Mesenchymal stem cell (in vitro differentiated cells and primary cell): ENCODE measurements at regions not wholly inside any gene's neighbourhood (a gene's known extent, or its start where the extent isn't known, plus 50 kb on each side); places are given as distances from the start of the nearest gene placed in this dataset.

Source experiments
- DNase-seq: peaks from one replicate; pipeline ENCODE4 v3.0.0-alpha.2; 2013
- H2AFZ ChIP-seq: one replicate; pipeline ENCODE4 v1.6.1; 2013; ENCODE audit warnings: low read depth, mild to moderate bottlenecking, control low read depth, inconsistent platforms, low read length, moderate library complexity
- H2AK5ac ChIP-seq: 2 replicates; pipeline ENCODE4 v1.6.1; 2013; ENCODE audit warnings: low read length, moderate library complexity, mild to moderate bottlenecking, inconsistent platforms; ENCODE audit not compliant: severe bottlenecking
- H2BK120ac ChIP-seq: one replicate; pipeline ENCODE4 v1.6.1; 2013; ENCODE audit warnings: low read depth, mild to moderate bottlenecking, inconsistent platforms, low read length, moderate library complexity
- H2BK12ac ChIP-seq, 2 experiments: one replicate each; pipeline ENCODE4 v1.6.1; 2013; ENCODE audit warnings: inconsistent platforms in 2 of 2, low read length in 2 of 2, mild to moderate bottlenecking in 2 of 2, moderate library complexity in 2 of 2, control low read depth in 1 of 2
- H2BK15ac ChIP-seq: one replicate; pipeline ENCODE4 v1.6.1; 2013; ENCODE audit warnings: mild to moderate bottlenecking, low read depth, inconsistent platforms; ENCODE audit not compliant: poor library complexity, severe bottlenecking
- H2BK5ac ChIP-seq: 2 replicates; pipeline ENCODE4 v1.6.1; 2013; ENCODE audit warnings: low read depth, mild to moderate bottlenecking, low read length, control low read depth, inconsistent platforms; ENCODE audit not compliant: poor library complexity, severe bottlenecking
- H3K14ac ChIP-seq, 2 experiments: one replicate each; pipeline ENCODE4 v1.6.1; 2013; ENCODE audit warnings: inconsistent platforms in 2 of 2, low read length in 2 of 2, control low read depth in 1 of 2, mild to moderate bottlenecking in 1 of 2, moderate library complexity in 1 of 2
- H3K18ac ChIP-seq, 2 experiments: one replicate each; pipeline ENCODE4 v1.6.1; 2013; ENCODE audit warnings: inconsistent platforms in 2 of 2, low read length in 2 of 2, control low read depth in 1 of 2, low read depth in 1 of 2, mild to moderate bottlenecking in 1 of 2
- H3K23ac ChIP-seq, 2 experiments: one replicate each; pipeline ENCODE4 v1.6.1; 2013; ENCODE audit warnings: inconsistent platforms in 2 of 2, low read length in 2 of 2, mild to moderate bottlenecking in 2 of 2, moderate library complexity in 2 of 2, control low read depth in 1 of 2
- H3K27ac ChIP-seq: 2 replicates; pipeline ENCODE4 v1.5.1; 2013; ENCODE audit warnings: mild to moderate bottlenecking, moderate library complexity, low read length, control low read depth, inconsistent platforms; ENCODE audit not compliant: poor library complexity, severe bottlenecking
- H3K27me3 ChIP-seq, 2 experiments: 2 replicates each; pipeline versions ENCODE4 v1.6.1 to v1.7.0; 2013; ENCODE audit warnings: low read length in 2 of 2, mild to moderate bottlenecking in 2 of 2, moderate library complexity in 2 of 2, control low read depth in 1 of 2, inconsistent platforms in 1 of 2; ENCODE audit not compliant: control insufficient read depth in 1 of 2, insufficient read depth in 1 of 2
- H3K36me3 ChIP-seq, 2 experiments: 2 replicates each; pipeline versions ENCODE4 v1.6.1 to v1.7.0; 2013; ENCODE audit warnings: low read length in 2 of 2, control low read depth in 1 of 2, inconsistent platforms in 1 of 2, low read depth in 1 of 2, mild to moderate bottlenecking in 1 of 2; ENCODE audit not compliant: insufficient read depth in 2 of 2, control insufficient read depth in 1 of 2
- H3K4ac ChIP-seq, 2 experiments: one replicate each; pipeline ENCODE4 v1.6.1; 2013; ENCODE audit warnings: inconsistent platforms in 2 of 2, low read length in 2 of 2, mild to moderate bottlenecking in 2 of 2, moderate library complexity in 2 of 2, control low read depth in 1 of 2, low read depth in 1 of 2
- H3K4me1 ChIP-seq: 2 replicates; pipeline ENCODE4 v1.6.1; 2013; ENCODE audit warnings: low read depth, low read length, control low read depth; ENCODE audit not compliant: control insufficient read depth, insufficient read depth
- H3K4me2 ChIP-seq: 2 replicates; pipeline ENCODE4 v1.6.1; 2013; ENCODE audit warnings: low read length, mild to moderate bottlenecking, inconsistent platforms; ENCODE audit not compliant: poor library complexity, severe bottlenecking
- H3K4me3 ChIP-seq, 2 experiments: 2 replicates each; pipeline versions ENCODE4 v1.5.1 to v1.7.0; 2013; ENCODE audit warnings: low read length in 2 of 2, mild to moderate bottlenecking in 2 of 2, control low read depth in 1 of 2, low read depth in 1 of 2; ENCODE audit not compliant: insufficient read depth in 1 of 2
- H3K79me1 ChIP-seq: replicated peaks from 2 replicates; pipeline ENCODE4 v1.6.1; 2013; ENCODE audit warnings: mild to moderate bottlenecking, control low read depth, low read length, inconsistent platforms; ENCODE audit not compliant: poor library complexity, severe bottlenecking
- H3K9ac ChIP-seq: 2 replicates; pipeline ENCODE4 v1.7.0; 2013; ENCODE audit warnings: mild to moderate bottlenecking, low read length, moderate library complexity
- H3K9me3 ChIP-seq: 2 replicates; pipeline ENCODE4 v1.7.0; 2013; ENCODE audit warnings: mild to moderate bottlenecking, low read length; ENCODE audit not compliant: control insufficient read depth
- H4K8ac ChIP-seq: one replicate; pipeline ENCODE4 v1.6.1; 2013; ENCODE audit warnings: inconsistent platforms, mild to moderate bottlenecking, low read length, moderate library complexity
- H4K91ac ChIP-seq: one replicate; pipeline ENCODE4 v1.6.1; 2013; ENCODE audit warnings: mild to moderate bottlenecking, low read length, inconsistent platforms
- WGBS: methylation state at CpG from one replicate; pipeline ENCODE4 v1.1.7; 2013; ENCODE audit warnings: mixed read lengths; 5-methylcytosine and 5-hydroxymethylcytosine counted together

DNA sequence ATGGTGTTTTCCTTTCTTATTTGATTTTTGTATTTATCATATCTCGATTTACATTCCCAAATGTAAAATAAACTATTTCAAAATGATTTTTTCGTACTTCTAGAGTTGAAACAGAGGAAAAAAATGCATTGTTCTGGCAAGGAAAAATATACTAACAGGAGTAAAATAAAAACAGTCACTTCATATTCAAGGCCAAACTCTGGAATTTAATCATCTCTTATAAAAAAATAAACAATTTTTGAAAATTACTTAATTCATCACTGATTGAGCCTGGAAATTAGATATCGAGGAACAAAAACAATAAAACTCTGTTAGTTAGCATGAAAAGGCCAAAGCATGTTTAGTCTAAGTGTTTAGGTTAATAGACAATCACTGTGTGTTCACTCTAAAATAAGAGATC is 61.1 kb upstream of the PALM2AKAP2 start:
- no peak overlapping the region for H2BK12ac ChIP-seq
- H4K8ac ChIP-seq = no peak overlapping the region
- H3K27ac ChIP-seq = no peak overlapping the region
- no peak overlapping the region for H2BK15ac ChIP-seq
- no peak for DNase-seq
- H3K4ac ChIP-seq = no peak overlapping the region
- 95% methylated on average over 1 of the region's 3 CpGs for WGBS
- no peak overlapping the region for H3K18ac ChIP-seq
- no peak overlapping the region for H3K4me3 ChIP-seq
- no peak overlapping the region for H4K91ac ChIP-seq
- no peak overlapping the region for H2AK5ac ChIP-seq
- H3K79me1 ChIP-seq = no peaks in the 10 kb centered on the region
- no peak overlapping the region for H3K9ac ChIP-seq
- no peaks in the 10 kb centered on the region for H3K4me1 ChIP-seq
- no peaks in the 10 kb centered on the region for H3K9me3 ChIP-seq
- H3K23ac ChIP-seq = no peak overlapping the region
- no peaks in the 10 kb centered on the region for H3K36me3 ChIP-seq
- H3K4me2 ChIP-seq = no peak overlapping the region
- H3K14ac ChIP-seq = no peak overlapping the region
- H2BK120ac ChIP-seq = no peak overlapping the region
- H2AFZ ChIP-seq = no peak overlapping the region
- H3K27me3 ChIP-seq = peaks cover 4 to 16% of the 10 kb centered on the region in 2 experiments
- no peak overlapping the region for H2BK5ac ChIP-seq

DNA sequence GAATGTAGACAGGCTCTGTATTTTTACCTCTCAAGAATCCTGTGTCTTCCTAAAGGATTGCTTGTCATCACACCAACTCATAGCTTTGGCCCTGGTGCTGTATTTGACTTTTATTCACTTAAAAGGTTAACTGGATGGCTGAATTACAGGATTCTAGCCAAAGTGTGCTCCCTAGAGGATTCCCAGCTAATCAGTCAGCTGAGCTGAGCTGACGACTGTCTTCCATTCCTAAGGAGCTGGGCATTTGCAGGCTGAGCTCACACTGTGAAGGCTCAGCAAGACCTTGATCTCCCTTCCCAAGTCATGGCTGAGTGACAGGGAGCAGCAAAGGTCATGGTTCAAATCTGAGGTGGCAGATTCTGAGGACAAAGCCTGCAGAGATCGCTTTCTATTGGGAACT is 59.0 kb upstream of the PALM2AKAP2 start:
- Histone ChIP-seq H2BK15ac (no peak overlapping the region), H3K4me1 (no peaks in the 10 kb centered on the region), H3K9ac (no peak overlapping the region), H3K36me3 (no peaks in the 10 kb centered on the region), H3K23ac (no peak overlapping the region), H3K9me3 (no peaks in the 10 kb centered on the region), H3K4ac (no peak overlapping the region), H4K8ac (no peak overlapping the region), H2BK5ac (no peak overlapping the region), H3K27ac (no peak overlapping the region), H3K18ac (no peak overlapping the region), H2BK120ac (no peak overlapping the region), H3K27me3 (peaks cover 3% of the 10 kb centered on the region in 2 experiments), H3K4me3 (no peak overlapping the region), H4K91ac (no peak overlapping the region), H3K14ac (no peak overlapping the region), H2AK5ac (no peak overlapping the region), H2AFZ (no peak overlapping the region), H3K79me1 (no peaks in the 10 kb centered on the region), H3K4me2 (no peak overlapping the region), H2BK12ac (no peak overlapping the region)
- no peak for DNase-seq
- WGBS = 60% methylated on average over 2 of the region's 2 CpGs

DNA sequence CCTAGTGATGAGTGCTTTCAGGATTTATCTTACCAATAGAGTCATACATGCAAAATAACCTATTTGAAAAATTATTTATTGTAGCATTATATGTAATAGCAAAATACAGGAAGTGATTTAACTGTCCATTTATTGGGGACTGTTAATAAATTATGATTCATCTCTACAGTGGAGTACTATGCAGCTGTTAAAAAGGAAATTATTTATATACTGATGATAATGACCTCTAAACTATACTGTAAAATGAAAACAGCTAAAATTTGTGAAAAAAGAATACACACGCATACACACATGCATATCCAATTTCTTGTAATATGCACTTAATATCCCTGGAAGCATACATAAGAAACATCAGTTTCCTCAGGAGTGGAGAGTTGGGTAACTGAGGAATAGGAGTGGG is 58.0 kb upstream of the PALM2AKAP2 start:
- no peak overlapping the region for H3K9ac ChIP-seq
- H3K79me1 ChIP-seq = no peaks in the 10 kb centered on the region
- no peaks in the 10 kb centered on the region for H3K9me3 ChIP-seq
- H3K18ac ChIP-seq = no peak overlapping the region
- no peak overlapping the region for H4K91ac ChIP-seq
- WGBS = no CpG with 5 or more reads among the region's 1 CpG
- no peak overlapping the region for H2BK120ac ChIP-seq
- no peaks in the 10 kb centered on the region for H3K4me1 ChIP-seq
- DNase-seq = no peak
- H2AFZ ChIP-seq = no peak overlapping the region
- no peak overlapping the region for H3K4ac ChIP-seq
- H3K4me3 ChIP-seq = no peak overlapping the region
- H2BK15ac ChIP-seq = no peak overlapping the region
- H4K8ac ChIP-seq = no peak overlapping the region
- H3K27me3 ChIP-seq = peaks cover 8 to 9% of the 10 kb centered on the region in 2 experiments
- no peak overlapping the region for H3K14ac ChIP-seq
- H3K4me2 ChIP-seq = no peak overlapping the region
- no peak overlapping the region for H3K23ac ChIP-seq
- H3K27ac ChIP-seq = no peak overlapping the region
- no peak overlapping the region for H2BK12ac ChIP-seq
- H2AK5ac ChIP-seq = no peak overlapping the region
- no peaks in the 10 kb centered on the region for H3K36me3 ChIP-seq
- H2BK5ac ChIP-seq = no peak overlapping the region

DNA sequence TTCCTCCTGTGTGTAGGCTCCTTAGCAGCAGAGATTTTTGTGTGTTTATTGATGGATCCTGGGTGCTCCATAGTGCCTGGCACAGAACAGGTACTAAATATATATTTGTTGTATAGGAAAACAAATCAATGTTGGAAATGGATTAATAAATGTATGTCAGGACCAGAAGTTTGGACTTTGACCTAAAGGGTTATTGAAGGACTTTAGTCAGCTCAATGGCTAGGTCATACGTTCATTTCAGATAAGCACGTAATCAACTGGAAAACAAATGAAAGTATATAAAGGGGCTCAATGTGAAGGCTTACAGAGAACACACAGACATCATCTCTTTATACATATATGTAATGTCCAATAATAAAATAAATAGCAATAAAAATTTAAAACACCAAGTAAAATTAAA is 56.2 kb upstream of the PALM2AKAP2 start:
- no peak overlapping the region for H2BK5ac ChIP-seq
- 100% methylated on average over 2 of the region's 2 CpGs for WGBS
- no peak overlapping the region for H3K27ac ChIP-seq
- DNase-seq = no peak
- H2AFZ ChIP-seq = no peak overlapping the region
- H2BK12ac ChIP-seq = no peak overlapping the region
- H3K14ac ChIP-seq = no peak overlapping the region
- H3K23ac ChIP-seq = no peak overlapping the region
- H4K8ac ChIP-seq = no peak overlapping the region
- no peaks in the 10 kb centered on the region for H3K9me3 ChIP-seq
- H4K91ac ChIP-seq = no peak overlapping the region
- peaks cover 9 to 13% of the 10 kb centered on the region in 2 experiments for H3K27me3 ChIP-seq
- H3K18ac ChIP-seq = no peak overlapping the region
- H2AK5ac ChIP-seq = no peak overlapping the region
- no peaks in the 10 kb centered on the region for H3K79me1 ChIP-seq
- H3K4me2 ChIP-seq = no peak overlapping the region
- no peak overlapping the region for H3K9ac ChIP-seq
- H3K4me1 ChIP-seq = no peaks in the 10 kb centered on the region
- H2BK120ac ChIP-seq = no peak overlapping the region
- H3K4me3 ChIP-seq = no peak overlapping the region
- no peaks in the 10 kb centered on the region for H3K36me3 ChIP-seq
- H3K4ac ChIP-seq = no peak overlapping the region
- no peak overlapping the region for H2BK15ac ChIP-seq
